Kidney epithelial cell (primary cell): ENCODE measurements at regions not wholly inside any gene's neighbourhood (a gene's known extent, or its start where the extent isn't known, plus 50 kb on each side); places are given as distances from the start of the nearest gene placed in this dataset.

Source experiments
- DNase-seq: peaks from one replicate; pipeline ENCODE4 v3.0.0-alpha.2; 2010; ENCODE audit warnings: low read depth
- H3K27me3 ChIP-seq: 2 replicates; pipeline ENCODE4 v1.6.0; 2011; ENCODE audit warnings: low read length; ENCODE audit not compliant: control insufficient read depth, insufficient read depth
- H3K36me3 ChIP-seq: 2 replicates; pipeline ENCODE4 v1.5.1; 2011; ENCODE audit warnings: low read length; ENCODE audit not compliant: control insufficient read depth, insufficient read depth
- H3K4me3 ChIP-seq: 2 replicates; pipeline ENCODE4 v1.5.1; 2011; ENCODE audit warnings: low read depth, mild to moderate bottlenecking, control low read depth, low read length
- CTCF ChIP-seq: IDR thresholded peaks from 2 replicates; pipeline ENCODE4 v1.5.1; 2011; ENCODE audit warnings: mild to moderate bottlenecking, moderate library complexity, low read length, control low read depth, inconsistent platforms; ENCODE audit not compliant: insufficient read depth, poor library complexity, severe bottlenecking

- H3K27me3 ChIP-seq = no peaks in the 10 kb centered on the region
- H3K36me3 ChIP-seq = no peaks in the 10 kb centered on the region
- H3K4me3 ChIP-seq = no peak overlapping the region
- no peak for TF ChIP-seq CTCF
- DNase-seq = no peak
These were observed 465.2 kb upstream of the CITED2 start for GRCh38 chr6:139839506-139840156.

DNA sequence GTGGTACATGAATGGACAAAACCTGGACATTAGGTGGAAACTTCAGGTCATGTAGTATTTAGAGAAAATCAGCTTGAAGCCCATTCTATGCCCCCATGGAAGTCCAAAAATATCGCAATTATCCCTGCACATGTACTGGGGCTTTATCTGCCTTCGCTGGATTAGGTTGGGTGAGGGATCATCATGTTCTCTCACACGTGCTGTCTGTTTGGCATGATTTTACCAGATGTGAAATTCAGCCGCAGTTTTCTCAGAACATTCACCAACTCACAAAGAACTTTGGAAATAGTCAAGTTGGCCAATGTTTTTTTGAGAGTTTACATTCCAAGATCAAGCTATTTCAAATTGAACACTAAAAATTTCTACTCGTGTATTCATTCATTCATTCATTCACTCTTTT lies 459.8 kb upstream of the CITED2 start:
- Histone ChIP-seq H3K27me3 (no peaks in the 10 kb centered on the region), H3K4me3 (no peak overlapping the region), H3K36me3 (no peaks in the 10 kb centered on the region)
- no peak for TF ChIP-seq CTCF
- no peak for DNase-seq

DNA sequence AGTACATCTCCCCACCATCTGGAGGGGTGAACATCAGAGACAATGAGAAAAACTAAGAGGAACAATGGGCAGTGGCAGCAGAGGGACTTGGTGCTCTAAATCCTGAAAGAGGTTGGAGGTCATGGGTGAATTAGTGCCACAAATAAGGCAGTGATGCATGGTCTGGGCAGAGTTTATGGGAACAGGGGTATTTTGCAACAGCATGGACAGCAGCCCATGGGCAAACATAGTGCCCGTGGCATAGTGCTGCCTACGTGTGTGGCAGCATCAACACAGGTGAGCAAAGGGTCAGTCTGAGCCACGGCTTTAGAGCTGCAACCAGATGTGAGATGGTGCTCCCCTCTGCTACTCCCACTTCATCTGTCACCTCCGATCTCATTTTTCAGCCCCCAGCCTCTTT lies 459.1 kb upstream of the CITED2 start:
- no peaks in the 10 kb centered on the region for H3K36me3 ChIP-seq
- TF ChIP-seq CTCF = no peak
- H3K27me3 ChIP-seq = no peaks in the 10 kb centered on the region
- DNase-seq = no peak
- H3K4me3 ChIP-seq = no peak overlapping the region

GRCh38 chr6:139832493-139833305 lies 458.3 kb upstream of the CITED2 start:
- TF ChIP-seq CTCF = no peak

DNA sequence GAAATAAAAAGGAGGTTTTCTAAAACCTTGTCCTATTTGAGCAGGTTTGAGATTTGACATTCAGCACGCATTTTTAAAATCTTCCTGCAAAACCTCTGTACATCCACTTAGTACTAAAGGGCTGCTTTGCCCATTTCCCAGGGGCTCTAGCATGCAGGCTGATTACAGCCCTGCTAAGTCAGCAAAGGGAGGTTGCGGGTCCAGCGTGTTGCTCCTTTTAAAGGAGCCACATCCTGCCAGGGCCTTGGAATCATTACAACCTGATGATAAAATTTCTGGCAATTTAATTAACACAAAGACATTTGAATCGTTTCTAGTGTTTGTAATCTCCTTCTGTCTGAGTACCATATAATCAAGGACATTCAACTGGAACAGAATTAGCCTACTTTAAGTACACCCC lies 455.1 kb upstream of the CITED2 start:
- DNase-seq = no peak
- TF ChIP-seq CTCF = no peak
- no peak overlapping the region for H3K4me3 ChIP-seq
- H3K27me3 ChIP-seq = no peaks in the 10 kb centered on the region
- H3K36me3 ChIP-seq = no peaks in the 10 kb centered on the region

More at GRCh38 chr6:139832493-139833305, 458.3 kb upstream of the CITED2 start:
- Histone ChIP-seq H3K27me3 (no peaks in the 10 kb centered on the region), H3K36me3 (no peaks in the 10 kb centered on the region), H3K4me3 (no peak overlapping the region)
- DNase-seq = no peak
